ENCODE measurements at regions not wholly inside any gene's neighbourhood (a gene's known extent, or its start where the extent isn't known, plus 50 kb on each side); places are given as distances from the start of the nearest gene placed in this dataset.

- TF ChIP-seq EZH2phosphoT487 (IDR thresholded peaks at IDR 0.05; ENCODE audit: borderline replicate concordance, low read length), result no peak
- TF ChIP-seq, protein P1, sequence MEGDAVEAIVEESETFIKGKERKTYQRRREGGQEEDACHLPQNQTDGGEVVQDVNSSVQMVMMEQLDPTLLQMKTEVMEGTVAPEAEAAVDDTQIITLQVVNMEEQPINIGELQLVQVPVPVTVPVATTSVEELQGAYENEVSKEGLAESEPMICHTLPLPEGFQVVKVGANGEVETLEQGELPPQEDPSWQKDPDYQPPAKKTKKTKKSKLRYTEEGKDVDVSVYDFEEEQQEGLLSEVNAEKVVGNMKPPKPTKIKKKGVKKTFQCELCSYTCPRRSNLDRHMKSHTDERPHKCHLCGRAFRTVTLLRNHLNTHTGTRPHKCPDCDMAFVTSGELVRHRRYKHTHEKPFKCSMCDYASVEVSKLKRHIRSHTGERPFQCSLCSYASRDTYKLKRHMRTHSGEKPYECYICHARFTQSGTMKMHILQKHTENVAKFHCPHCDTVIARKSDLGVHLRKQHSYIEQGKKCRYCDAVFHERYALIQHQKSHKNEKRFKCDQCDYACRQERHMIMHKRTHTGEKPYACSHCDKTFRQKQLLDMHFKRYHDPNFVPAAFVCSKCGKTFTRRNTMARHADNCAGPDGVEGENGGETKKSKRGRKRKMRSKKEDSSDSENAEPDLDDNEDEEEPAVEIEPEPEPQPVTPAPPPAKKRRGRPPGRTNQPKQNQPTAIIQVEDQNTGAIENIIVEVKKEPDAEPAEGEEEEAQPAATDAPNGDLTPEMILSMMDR (IDR thresholded peaks at IDR 0.05; ENCODE audit: low read depth, low read length, poor library complexity, severe bottlenecking), result no peak
- Histone ChIP-seq H3K4me2 (ENCODE audit: low read length) (no peak overlapping the region), H3K27ac (ENCODE audit: low read depth, low read length) (no peak overlapping the region), H3K9me3 (ENCODE audit: control insufficient read depth, insufficient read depth, low read length) (no peaks in the 10 kb centered on the region), H3F3A (ENCODE audit: control insufficient read depth, insufficient read depth) (no peaks in the 10 kb centered on the region), H3K4me1 (ENCODE audit: control insufficient read depth, low read length) (no peaks in the 10 kb centered on the region), H3K79me2 (ENCODE audit: control insufficient read depth, low read length) (no peaks in the 10 kb centered on the region), H3K36me3 (ENCODE audit: control insufficient read depth, low read length) (no peaks in the 10 kb centered on the region), H4K20me1 (ENCODE audit: control insufficient read depth, insufficient read depth, low read depth, low read length) (no peaks in the 10 kb centered on the region), H3K9me2 (replicated peaks; ENCODE audit: control insufficient read depth, low read length) (no peaks in the 10 kb centered on the region), H3K27me3 (ENCODE audit: control insufficient read depth, low read length) (no peaks in the 10 kb centered on the region), H3K4me3 (ENCODE audit: low read length) (no peak overlapping the region)
Observed at GRCh38 chr18:26700201-26700600, 151.8 kb upstream of the KCTD1 start.

- H3K27me3 ChIP-seq (ENCODE audit: control insufficient read depth, low read length), result no peaks in the 10 kb centered on the region
- H4K20me1 ChIP-seq (ENCODE audit: control insufficient read depth, insufficient read depth, low read depth, low read length), result no peaks in the 10 kb centered on the region
- H3K4me1 ChIP-seq (ENCODE audit: control insufficient read depth, low read length), result no peaks in the 10 kb centered on the region
- no peak overlapping the region for H3K4me3 ChIP-seq (ENCODE audit: low read length)
- no peaks in the 10 kb centered on the region for H3K9me3 ChIP-seq (ENCODE audit: control insufficient read depth, insufficient read depth, low read length)
- H3F3A ChIP-seq (ENCODE audit: control insufficient read depth, insufficient read depth), result no peaks in the 10 kb centered on the region
- TF ChIP-seq, protein P1 (IDR thresholded peaks at IDR 0.05; ENCODE audit: low read depth, low read length, poor library complexity, severe bottlenecking), result no peak
- no peak for TF ChIP-seq EZH2phosphoT487 (IDR thresholded peaks at IDR 0.05; ENCODE audit: borderline replicate concordance, low read length)
- H3K4me2 ChIP-seq (ENCODE audit: low read length), result no peak overlapping the region
- H3K36me3 ChIP-seq (ENCODE audit: control insufficient read depth, low read length), result no peaks in the 10 kb centered on the region
- H3K79me2 ChIP-seq (ENCODE audit: control insufficient read depth, low read length), result no peaks in the 10 kb centered on the region
- H3K27ac ChIP-seq (ENCODE audit: low read depth, low read length), result no peak overlapping the region
- no peaks in the 10 kb centered on the region for H3K9me2 ChIP-seq (replicated peaks; ENCODE audit: control insufficient read depth, low read length)
Observed at GRCh38 chr18:26697186-26697884, 149.0 kb upstream of the KCTD1 start.

GRCh38 chr18:26696786-26697185, 148.4 kb upstream of the KCTD1 start:
- Histone ChIP-seq H3K4me1 (ENCODE audit: control insufficient read depth, low read length) (no peaks in the 10 kb centered on the region), H3K4me2 (ENCODE audit: low read length) (no peak overlapping the region), H3K79me2 (ENCODE audit: control insufficient read depth, low read length) (no peaks in the 10 kb centered on the region), H3K27ac (ENCODE audit: low read depth, low read length) (no peak overlapping the region), H3K36me3 (ENCODE audit: control insufficient read depth, low read length) (no peaks in the 10 kb centered on the region), H3K4me3 (ENCODE audit: low read length) (no peak overlapping the region), H3K9me3 (ENCODE audit: control insufficient read depth, insufficient read depth, low read length) (no peaks in the 10 kb centered on the region), H3F3A (ENCODE audit: control insufficient read depth, insufficient read depth) (no peaks in the 10 kb centered on the region), H4K20me1 (ENCODE audit: control insufficient read depth, insufficient read depth, low read depth, low read length) (no peaks in the 10 kb centered on the region), H3K9me2 (replicated peaks; ENCODE audit: control insufficient read depth, low read length) (no peaks in the 10 kb centered on the region), H3K27me3 (ENCODE audit: control insufficient read depth, low read length) (no peaks in the 10 kb centered on the region)
- TF ChIP-seq, protein P1 (IDR thresholded peaks at IDR 0.05; ENCODE audit: low read depth, low read length, poor library complexity, severe bottlenecking), result no peak
- no peak for TF ChIP-seq EZH2phosphoT487 (IDR thresholded peaks at IDR 0.05; ENCODE audit: borderline replicate concordance, low read length)
